ENCODE measurements at regions not wholly inside any gene's neighbourhood (a gene's known extent, or its start where the extent isn't known, plus 50 kb on each side); places are given as distances from the start of the nearest gene placed in this dataset.

- TF ChIP-seq REST (IDR thresholded peaks at IDR 0.05; ENCODE audit: borderline replicate concordance) (no peak), REST (CRISPR knock-in tag; IDR thresholded peaks at IDR 0.05; ENCODE audit: low read depth) (no peak), HDAC1 (IDR thresholded peaks at IDR 0.05) (no peak), HIVEP1 (CRISPR knock-in tag; IDR thresholded peaks at IDR 0.05) (no peak), CBX3 (IDR thresholded peaks at IDR 0.05; ENCODE audit: borderline replicate concordance in 1 of 2, low read length in 2 of 2) (no peak), POLR2A (conservative IDR thresholded peaks at IDR 0.05) (no peak)
Measured at GRCh38 chr9:134540276-134541096, 101.1 kb upstream of the COL5A1 start.
